Natural killer cell (primary cell): ENCODE measurements at regions not wholly inside any gene's neighbourhood (a gene's known extent, or its start where the extent isn't known, plus 50 kb on each side); places are given as distances from the start of the nearest gene placed in this dataset.

ENCODE experiments used
- ATAC-seq, 3 donors: fragments of 150-1000 bp in 2 of 3; fragments of 200-7000 bp in 1 of 3; cut with Tn5 transposase; 1 replicate in 1 of 3; 2 replicates in 2 of 3; pipeline ENCODE4 v1.10.0; 2021; ENCODE audit warnings: mild to moderate bottlenecking in 2 of 3, moderate library complexity in 2 of 3
- DNase-seq, 2 donors: peaks; one replicate each; pipeline versions ENCODE4 v3.0.0 to v3.0.0-alpha.2; 2013 to 2021; ENCODE audit warnings: mixed read lengths in 1 of 2
- H3K27ac ChIP-seq: one replicate; pipeline ENCODE4 v1.5.1; 2013; ENCODE audit warnings: mild to moderate bottlenecking, low read length
- H3K27me3 ChIP-seq: one replicate; pipeline ENCODE4 v1.6.1; 2013; ENCODE audit warnings: low read length; ENCODE audit not compliant: control insufficient read depth, insufficient read depth
- H3K36me3 ChIP-seq: one replicate; pipeline ENCODE4 v1.6.1; 2013; ENCODE audit warnings: low read length; ENCODE audit not compliant: control insufficient read depth, insufficient read depth
- H3K4me1 ChIP-seq: one replicate; pipeline ENCODE4 v1.6.1; 2013; ENCODE audit warnings: low read length; ENCODE audit not compliant: control insufficient read depth, insufficient read depth
- H3K4me3 ChIP-seq: one replicate; pipeline ENCODE4 v1.5.1; 2013; ENCODE audit warnings: low read length
- H3K9me3 ChIP-seq: one replicate; pipeline ENCODE4 v1.6.1; 2013; ENCODE audit warnings: low read length; ENCODE audit not compliant: control insufficient read depth, insufficient read depth
- H3K27ac Mint-ChIP-seq, 2 donors: one replicate each; pipeline ENCODE4 v1.8.0; 2022; ENCODE audit warnings: mild to moderate bottlenecking in 2 of 2, mixed read lengths in 2 of 2, moderate library complexity in 1 of 2
- H3K27me3 Mint-ChIP-seq, 2 donors: one replicate each; pipeline ENCODE4 v1.8.0; 2022; ENCODE audit warnings: low read depth in 2 of 2, mixed read lengths in 2 of 2
- H3K36me3 Mint-ChIP-seq: one replicate; pipeline ENCODE4 v1.8.0; 2022; ENCODE audit warnings: mixed read lengths
- H3K4me1 Mint-ChIP-seq, 2 donors: one replicate each; pipeline ENCODE4 v1.8.0; 2022; ENCODE audit warnings: mixed read lengths in 2 of 2
- H3K4me3 Mint-ChIP-seq: one replicate; pipeline ENCODE4 v1.8.0; 2022; ENCODE audit warnings: mild to moderate bottlenecking, moderate library complexity, mixed read lengths
- H3K9me3 Mint-ChIP-seq, 2 donors: one replicate each; pipeline ENCODE4 v1.8.0; 2022; ENCODE audit warnings: mixed read lengths in 2 of 2
- CTCF ChIP-seq: fragments of 200-600 bp; IDR thresholded peaks from one replicate; pipeline ENCODE4 v1.8.0; 2022; ENCODE audit warnings: antibody characterized with exemption
- whole genome bisulfite sequencing: methylation state at CpG from one replicate; pipeline ENCODE4 v1.1.7; 2013; ENCODE audit warnings: missing lambda C conversion rate; ENCODE audit not compliant: insufficient coverage; 5-methylcytosine and 5-hydroxymethylcytosine counted together
- intact Hi-C: fragments of 100-400 bp; cut with micrococcal nuclease; formaldehyde crosslinking; loops from one replicate; pipeline ENCODE4 v1.14.2; 2022

GRCh38 chr9:135241381-135242048 is 154.0 kb downstream of the OLFM1 start:
- H3K9me3 ChIP-seq, result no peaks in the 10 kb centered on the region
- no peaks in the 10 kb centered on the region for H3K4me1 Mint-ChIP-seq
- H3K27ac Mint-ChIP-seq, result no peak overlapping the region
- WGBS, result 78% methylated on average over 19 of the region's 19 CpGs
- H3K9me3 Mint-ChIP-seq, result no peaks in the 10 kb centered on the region
- H3K27me3 Mint-ChIP-seq, result peaks cover 7 to 9% of the 10 kb centered on the region in 2 donors
- TF ChIP-seq CTCF, result no peak
- H3K27ac ChIP-seq, result no peak overlapping the region
- no peak overlapping the region for H3K4me3 ChIP-seq
- intact Hi-C loops, result no loop called here
- no peak for DNase-seq
- H3K4me1 ChIP-seq, result no peaks in the 10 kb centered on the region
- no peak for ATAC-seq
- no peaks in the 10 kb centered on the region for H3K36me3 ChIP-seq
- H3K36me3 Mint-ChIP-seq, result no peaks in the 10 kb centered on the region
- H3K27me3 ChIP-seq, result no peaks in the 10 kb centered on the region
- H3K4me3 Mint-ChIP-seq, result no peak overlapping the region

- Mint-ChIP-seq H3K4me3 (no peak overlapping the region), H3K4me1 (no peaks in the 10 kb centered on the region), H3K36me3 (no peaks in the 10 kb centered on the region), H3K9me3 (no peaks in the 10 kb centered on the region), H3K27ac (no peak overlapping the region), H3K27me3 (peaks cover 7 to 9% of the 10 kb centered on the region in 2 donors)
- H3K4me3 ChIP-seq, result no peak overlapping the region
- H3K27ac ChIP-seq, result no peak overlapping the region
- ATAC-seq, result no peak
- DNase-seq, result no peak
- H3K9me3 ChIP-seq, result no peaks in the 10 kb centered on the region
- no peaks in the 10 kb centered on the region for H3K36me3 ChIP-seq
- no peaks in the 10 kb centered on the region for H3K4me1 ChIP-seq
- intact Hi-C loops, result no loop called here
- TF ChIP-seq CTCF, result no peak
- no peaks in the 10 kb centered on the region for H3K27me3 ChIP-seq
- WGBS, result 84% methylated on average over 9 of the region's 9 CpGs
Measured at GRCh38 chr9:135242049-135242396, 154.6 kb downstream of the OLFM1 start.

DNA sequence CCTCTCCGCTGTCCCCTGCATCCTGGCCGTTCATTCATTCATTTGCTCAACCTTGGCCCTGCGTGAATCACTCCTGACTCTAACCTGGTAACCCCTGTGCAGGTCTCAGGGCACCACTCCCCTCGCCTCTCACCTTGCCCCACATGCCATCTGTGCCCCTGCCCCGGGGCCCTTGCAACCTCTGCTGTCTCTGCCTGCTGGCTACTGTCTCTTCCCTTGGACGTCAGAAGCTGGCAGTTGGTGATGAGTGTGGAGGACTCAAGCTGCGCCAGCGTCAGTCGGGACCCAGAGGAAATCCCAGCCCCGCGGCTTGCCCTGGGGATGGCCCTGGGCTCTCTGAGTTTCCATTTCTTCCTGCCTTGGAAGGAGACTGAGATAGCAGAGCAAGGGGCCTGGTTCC is 154.9 kb downstream of the OLFM1 start:
- Histone ChIP-seq H3K27me3 (no peaks in the 10 kb centered on the region), H3K36me3 (no peaks in the 10 kb centered on the region), H3K27ac (no peak overlapping the region), H3K4me1 (no peaks in the 10 kb centered on the region), H3K9me3 (no peaks in the 10 kb centered on the region), H3K4me3 (no peak overlapping the region)
- no peak for DNase-seq
- H3K27ac Mint-ChIP-seq, result no peak overlapping the region
- TF ChIP-seq CTCF, result no peak
- no peaks in the 10 kb centered on the region for H3K4me1 Mint-ChIP-seq
- no peak for ATAC-seq
- intact Hi-C loops, result no loop called here
- no peak overlapping the region for H3K4me3 Mint-ChIP-seq
- WGBS, result 87% methylated on average over 11 of the region's 11 CpGs
- H3K27me3 Mint-ChIP-seq, result peaks cover 7 to 9% of the 10 kb centered on the region in 2 donors
- no peaks in the 10 kb centered on the region for H3K9me3 Mint-ChIP-seq
- no peaks in the 10 kb centered on the region for H3K36me3 Mint-ChIP-seq
